WTC11 (cell line): ENCODE measurements at regions not wholly inside any gene's neighbourhood (a gene's known extent, or its start where the extent isn't known, plus 50 kb on each side); places are given as distances from the start of the nearest gene placed in this dataset.

Source experiments
- ATAC-seq: fragments of 200-7000 bp; cut with Tn5 transposase; 2 replicates; pipeline ENCODE4 v1.10.0; 2021; ENCODE audit warnings: mild to moderate bottlenecking, moderate library complexity
- CTCF ChIA-PET: fragments of 300-600 bp; sonication (Branson Sonifier 250); formaldehyde crosslinking; loops from one replicate; lab custom pipeline; 2021; ENCODE audit warnings: antibody characterized with exemption; lab: Charles Lee
- POLR2A ChIA-PET: fragments of 350-600 bp; sonication (Branson Sonifier 250); formaldehyde crosslinking; loops from one replicate; lab custom pipeline; 2021; ENCODE audit warnings: antibody characterized with exemption; lab: Charles Lee
- DNase-seq: peaks from one replicate; pipeline ENCODE4 v3.0.0; 2021; ENCODE audit warnings: low spot score
- H3K27ac Mint-ChIP-seq: 2 replicates; pipeline ENCODE4 v1.8.0; 2021; ENCODE audit warnings: mixed read lengths
- H3K27me3 Mint-ChIP-seq: 2 replicates; pipeline ENCODE4 v1.8.0; 2021; ENCODE audit warnings: low read depth, mild to moderate bottlenecking, moderate library complexity, mixed read lengths
- H3K36me3 Mint-ChIP-seq: 2 replicates; pipeline ENCODE4 v1.8.0; 2021; ENCODE audit warnings: mixed read lengths
- H3K4me1 Mint-ChIP-seq: 2 replicates; pipeline ENCODE4 v1.8.0; 2022; ENCODE audit warnings: mixed read lengths
- H3K4me3 Mint-ChIP-seq: 2 replicates; pipeline ENCODE4 v1.8.0; 2021; ENCODE audit warnings: mild to moderate bottlenecking, moderate library complexity, mixed read lengths
- H3K9me3 Mint-ChIP-seq: 2 replicates; pipeline ENCODE4 v1.8.0; 2021; ENCODE audit warnings: mixed read lengths
- AR ChIP-seq: fragments of 250-450 bp; sonication (Bioruptor Pico); IDR thresholded peaks from 2 replicates; pipeline ENCODE4 v1.9.0; 2021; ENCODE audit warnings: mild to moderate bottlenecking
- ATF3 ChIP-seq: sonication (generic); formaldehyde crosslinking; conservative IDR thresholded peaks from 2 replicates; pipeline ENCODE4 v1.8.1; 2022; ENCODE audit warnings: mild to moderate bottlenecking, missing genetic modification reagents
- ATF6 ChIP-seq: sonication (generic); formaldehyde crosslinking; IDR thresholded peaks from 2 replicates; pipeline ENCODE4 v1.8.1; 2023; ENCODE audit warnings: mild to moderate bottlenecking, missing genetic modification reagents
- CDX4 ChIP-seq: fragments of 250-450 bp; sonication (Bioruptor Pico); IDR thresholded peaks from 2 replicates; pipeline ENCODE4 v1.9.0; 2021; ENCODE audit warnings: moderate library complexity, mild to moderate bottlenecking, inconsistent platforms, borderline replicate concordance
- E2F1 ChIP-seq: sonication (generic); formaldehyde crosslinking; IDR thresholded peaks from 2 replicates; pipeline ENCODE4 v1.8.0; 2022; ENCODE audit warnings: mild to moderate bottlenecking, missing genetic modification reagents
- ERG ChIP-seq: fragments of 250-450 bp; sonication (Bioruptor Pico); IDR thresholded peaks from 2 replicates; pipeline ENCODE4 v1.8.0; 2021; ENCODE audit warnings: mild to moderate bottlenecking
- ETV6 ChIP-seq: sonication (generic); formaldehyde crosslinking; IDR thresholded peaks from 2 replicates; pipeline ENCODE4 v1.8.1; 2022; ENCODE audit warnings: mild to moderate bottlenecking, missing genetic modification reagents
- FOXP4 ChIP-seq: sonication (generic); formaldehyde crosslinking; IDR thresholded peaks from 2 replicates; pipeline ENCODE4 v1.8.0; 2022; ENCODE audit warnings: mild to moderate bottlenecking, missing genetic modification reagents
- GABPB1 ChIP-seq: sonication (generic); formaldehyde crosslinking; IDR thresholded peaks from 2 replicates; pipeline ENCODE4 v1.8.1; 2023; ENCODE audit warnings: mild to moderate bottlenecking, missing genetic modification reagents
- GTF2I ChIP-seq: fragments of 250-450 bp; sonication (Bioruptor Pico); conservative IDR thresholded peaks from 2 replicates; pipeline ENCODE4 v1.4.0; 2021; ENCODE audit warnings: mild to moderate bottlenecking
- MAX ChIP-seq: sonication (generic); formaldehyde crosslinking; IDR thresholded peaks from 2 replicates; pipeline ENCODE4 v1.8.0; 2022; ENCODE audit warnings: mild to moderate bottlenecking, missing genetic modification reagents
- MLX ChIP-seq: sonication (generic); formaldehyde crosslinking; IDR thresholded peaks from 2 replicates; pipeline ENCODE4 v1.8.1; 2023; ENCODE audit warnings: mild to moderate bottlenecking, missing genetic modification reagents, moderate library complexity
- NFE2L1 ChIP-seq: sonication (generic); formaldehyde crosslinking; IDR thresholded peaks from 2 replicates; pipeline ENCODE4 v1.8.1; 2023; ENCODE audit warnings: missing genetic modification reagents
- NR2C2 ChIP-seq: sonication (generic); formaldehyde crosslinking; IDR thresholded peaks from 2 replicates; pipeline ENCODE4 v1.8.0; 2022; ENCODE audit warnings: mild to moderate bottlenecking, missing genetic modification reagents
- RELA ChIP-seq: sonication (generic); formaldehyde crosslinking; IDR thresholded peaks from 2 replicates; pipeline ENCODE4 v1.8.1; 2022; ENCODE audit warnings: missing genetic modification reagents, mild to moderate bottlenecking, borderline replicate concordance
- RORB ChIP-seq: fragments of 250-450 bp; sonication (Bioruptor Pico); IDR thresholded peaks from 2 replicates; pipeline ENCODE4 v1.9.0; 2021; ENCODE audit warnings: mild to moderate bottlenecking
- SP1 ChIP-seq: sonication (generic); formaldehyde crosslinking; conservative IDR thresholded peaks from 2 replicates; pipeline ENCODE4 v1.8.1; 2022; ENCODE audit warnings: missing genetic modification reagents
- ZNF219 ChIP-seq: sonication (generic); formaldehyde crosslinking; IDR thresholded peaks from 2 replicates; pipeline ENCODE4 v1.8.0; 2023; ENCODE audit warnings: missing genetic modification reagents, mild to moderate bottlenecking, borderline replicate concordance
- ZNF232 ChIP-seq: sonication (generic); formaldehyde crosslinking; IDR thresholded peaks from 2 replicates; pipeline ENCODE4 v1.8.0; 2022; ENCODE audit warnings: mild to moderate bottlenecking, missing genetic modification reagents
- ZNF263 ChIP-seq: sonication (generic); formaldehyde crosslinking; IDR thresholded peaks from 2 replicates; pipeline ENCODE4 v1.8.1; 2022; ENCODE audit warnings: low read depth, mild to moderate bottlenecking, moderate library complexity, missing genetic modification reagents
- ZNF416 ChIP-seq: fragments of 250-450 bp; sonication (Bioruptor Pico); IDR thresholded peaks from 2 replicates; pipeline ENCODE4 v1.9.0; 2021; ENCODE audit warnings: mild to moderate bottlenecking, inconsistent platforms
- ZNF671 ChIP-seq: fragments of 250-450 bp; sonication (Bioruptor Pico); IDR thresholded peaks from 2 replicates; pipeline ENCODE4 v1.8.0; 2021; ENCODE audit warnings: mild to moderate bottlenecking

- no peak for TF ChIP-seq ZNF232 (CRISPR knock-in tag)
- TF ChIP-seq ZNF263 (CRISPR knock-in tag): no peak
- TF ChIP-seq GABPB1 (CRISPR knock-in tag): no peak
- TF ChIP-seq ZNF219 (CRISPR knock-in tag): no peak
- TF ChIP-seq NFE2L1: no peak
- no peak for TF ChIP-seq MAX (CRISPR knock-in tag)
- TF ChIP-seq ZNF416 (CRISPR knock-in tag): no peak
- TF ChIP-seq, all 79 proteins: peak for 0
Measured at GRCh38 chr7:52146871-52147634, 830.4 kb upstream of the COBL start (continued).

- CTCF ChIA-PET: no interaction called here
- ATAC-seq (no peak), DNase-seq (no peak)
- peaks cover 22% of the 10 kb centered on the region for H3K36me3 Mint-ChIP-seq
- H3K27ac Mint-ChIP-seq: no peak overlapping the region
- H3K4me1 Mint-ChIP-seq: peaks cover 6% of the 10 kb centered on the region
- H3K4me3 Mint-ChIP-seq: no peak overlapping the region
- TF ChIP-seq SP1 (CRISPR knock-in tag) (no peak), ATF3 (CRISPR knock-in tag) (no peak), ZNF671 (no peak), AR (CRISPR knock-in tag) (no peak), NR2C2 (CRISPR knock-in tag) (no peak), GTF2I (CRISPR knock-in tag) (no peak), RORB (CRISPR knock-in tag) (no peak), MLX (no peak), MAX (CRISPR knock-in tag) (no peak)
- TF ChIP-seq, all 79 proteins: peak for 0
- Mint-ChIP-seq H3K27me3 (peaks cover 7% of the 10 kb centered on the region), H3K9me3 (peaks cover 22% of the 10 kb centered on the region)
- POLR2A ChIA-PET: no interaction called here
Measured at GRCh38 chr7:52143219-52143618, 826.6 kb upstream of the COBL start.

- no peak overlapping the region for H3K4me3 Mint-ChIP-seq
- peaks cover 31% of the 10 kb centered on the region for H3K36me3 Mint-ChIP-seq
- H3K27me3 Mint-ChIP-seq: peaks cover 7% of the 10 kb centered on the region
- ATAC-seq: no peak
- no peaks in the 10 kb centered on the region for H3K4me1 Mint-ChIP-seq
- POLR2A ChIA-PET: interaction anchor here (0.6 kb wide), 1 partner anchor 439 kb away, joined by 3 read pairs; no protein-coding TSS in a partner anchor
- DNase-seq: no peak
- H3K9me3 Mint-ChIP-seq: peaks cover 43% of the 10 kb centered on the region
- CTCF ChIA-PET: no interaction called here
- no peak overlapping the region for H3K27ac Mint-ChIP-seq
- TF ChIP-seq RELA (CRISPR knock-in tag) (no peak), FOXP4 (CRISPR knock-in tag) (no peak), E2F1 (CRISPR knock-in tag) (no peak), ETV6 (CRISPR knock-in tag) (no peak), ATF6 (CRISPR knock-in tag) (no peak), ERG (no peak), CDX4 (CRISPR knock-in tag) (no peak), ZNF232 (CRISPR knock-in tag) (no peak)
Measured at GRCh38 chr7:52140851-52141250, 824.2 kb upstream of the COBL start.
